Muscle layer of colon (tissue), 2 donors: ENCODE measurements at regions not wholly inside any gene's neighbourhood (a gene's known extent, or its start where the extent isn't known, plus 50 kb on each side); places are given as distances from the start of the nearest gene placed in this dataset.

Source experiments
- H3K27ac ChIP-seq: one replicate; pipeline ENCODE4 v1.7.0; 2013; ENCODE audit warnings: low read depth, mild to moderate bottlenecking, low read length, moderate library complexity
- H3K27me3 ChIP-seq, 2 donors: one replicate each; pipeline ENCODE4 v1.7.0; 2013; ENCODE audit warnings: low read length in 2 of 2, mild to moderate bottlenecking in 2 of 2; ENCODE audit not compliant: insufficient read depth in 2 of 2, control insufficient read depth in 1 of 2
- H3K36me3 ChIP-seq: one replicate; pipeline ENCODE4 v1.7.0; 2013; ENCODE audit warnings: mild to moderate bottlenecking, low read length; ENCODE audit not compliant: insufficient read depth
- H3K4me1 ChIP-seq: one replicate; pipeline ENCODE4 v1.7.0; 2013; ENCODE audit warnings: mild to moderate bottlenecking, low read length; ENCODE audit not compliant: insufficient read depth
- H3K4me3 ChIP-seq, 2 donors: one replicate each; pipeline ENCODE4 v1.7.0; 2013; ENCODE audit warnings: low read length in 2 of 2, low read depth in 1 of 2, mild to moderate bottlenecking in 1 of 2, moderate library complexity in 1 of 2
- H3K9ac ChIP-seq: one replicate; pipeline ENCODE4 v1.7.0; 2013; ENCODE audit warnings: low read length
- H3K9me3 ChIP-seq: one replicate; pipeline ENCODE4 v1.7.0; 2013; ENCODE audit warnings: mild to moderate bottlenecking, low read length
- donor health status: abdominal sarcoma.
- donor health status: Adenocarcinoma of cecum.

DNA sequence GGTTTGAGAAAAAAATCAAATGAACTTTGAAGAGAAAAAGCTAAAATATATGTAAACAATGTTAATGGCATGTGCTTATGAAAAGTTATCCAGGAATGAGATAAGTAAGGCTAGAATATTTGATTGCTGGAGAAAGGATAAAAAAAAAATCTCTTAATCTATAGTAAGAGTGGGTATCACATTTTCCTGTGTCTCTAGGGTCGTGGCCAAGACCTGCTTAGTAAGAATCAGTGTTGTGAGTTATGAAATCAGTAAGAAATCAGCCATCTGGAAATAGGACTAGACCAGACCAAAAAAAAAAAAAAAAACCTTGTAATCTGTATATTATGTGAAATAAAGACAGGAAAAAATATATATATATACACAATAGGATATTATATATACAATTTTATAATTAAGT, 1153.9 kb downstream of the CDH11 start:
- H3K4me3 ChIP-seq = no peak overlapping the region
- H3K9me3 ChIP-seq = no peaks in the 10 kb centered on the region
- no peaks in the 10 kb centered on the region for H3K4me1 ChIP-seq
- no peaks in the 10 kb centered on the region for H3K36me3 ChIP-seq
- no peak overlapping the region for H3K9ac ChIP-seq
- H3K27ac ChIP-seq = no peak overlapping the region
- no peaks in the 10 kb centered on the region for H3K27me3 ChIP-seq

DNA sequence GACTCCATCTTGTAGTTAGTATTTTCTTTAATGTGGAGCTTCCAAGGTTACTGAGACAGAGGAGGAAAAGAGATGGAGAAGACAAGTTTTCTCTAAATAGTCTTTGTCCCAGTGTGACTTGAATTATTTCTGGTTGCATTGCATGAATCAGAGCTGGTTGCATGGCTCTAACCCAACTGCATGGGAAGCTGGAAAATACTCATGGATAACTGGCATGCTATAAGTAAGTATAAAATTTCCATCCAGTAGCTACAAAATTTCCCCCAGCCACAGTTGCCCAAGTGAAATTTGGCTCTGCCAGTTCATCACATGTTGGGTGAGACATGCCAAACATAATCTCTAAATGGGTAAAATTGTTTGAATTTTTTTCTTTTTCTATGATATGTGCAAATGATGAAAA, 1161.5 kb downstream of the CDH11 start:
- Histone ChIP-seq H3K4me1 (no peaks in the 10 kb centered on the region), H3K27me3 (no peaks in the 10 kb centered on the region), H3K27ac (no peak overlapping the region), H3K9me3 (no peaks in the 10 kb centered on the region), H3K9ac (no peak overlapping the region), H3K36me3 (no peaks in the 10 kb centered on the region), H3K4me3 (no peak overlapping the region)

DNA sequence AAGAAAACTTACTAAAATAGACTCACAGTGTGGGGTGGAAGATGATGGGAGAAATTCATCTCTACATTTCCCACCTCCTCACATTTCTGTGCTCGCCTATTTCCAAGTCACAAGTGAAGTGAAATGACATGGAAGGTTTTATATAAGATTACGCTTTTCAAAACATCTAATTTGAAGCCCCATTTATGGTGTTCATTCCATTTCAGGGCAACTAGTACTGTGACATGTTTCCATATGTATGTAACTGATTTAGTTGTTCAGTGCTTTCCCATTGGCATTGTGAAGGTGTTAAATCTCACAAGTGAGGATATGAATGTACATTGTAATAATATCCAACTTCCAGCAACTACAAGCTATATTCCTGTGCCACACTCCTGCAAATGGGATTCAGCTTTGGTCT, 1174.8 kb downstream of the CDH11 start:
- Histone ChIP-seq H3K4me1 (no peaks in the 10 kb centered on the region), H3K27me3 (no peaks in the 10 kb centered on the region), H3K36me3 (no peaks in the 10 kb centered on the region), H3K4me3 (no peak overlapping the region), H3K9ac (no peak overlapping the region), H3K27ac (no peak overlapping the region), H3K9me3 (no peaks in the 10 kb centered on the region)

DNA sequence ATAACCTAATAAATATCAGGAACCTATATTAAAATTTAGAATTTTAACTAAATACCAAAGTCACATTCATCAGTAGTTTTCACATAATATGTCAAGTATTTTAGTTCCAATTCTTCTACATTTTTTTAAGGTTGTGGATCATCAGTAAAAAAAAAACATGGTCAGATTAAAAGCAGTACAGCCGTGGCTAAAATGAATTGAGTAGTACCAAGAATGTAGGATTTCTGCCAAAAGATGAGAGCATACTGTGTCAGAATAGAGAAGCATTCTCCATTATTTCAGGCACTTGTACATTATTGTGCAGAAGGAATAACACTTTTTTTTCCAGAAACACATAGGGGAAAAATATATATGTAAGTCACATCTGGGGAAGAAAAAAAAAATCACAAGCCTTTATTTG, 1176.1 kb downstream of the CDH11 start:
- no peak overlapping the region for H3K9ac ChIP-seq
- H3K4me1 ChIP-seq = no peaks in the 10 kb centered on the region
- no peak overlapping the region for H3K4me3 ChIP-seq
- no peaks in the 10 kb centered on the region for H3K27me3 ChIP-seq
- no peaks in the 10 kb centered on the region for H3K36me3 ChIP-seq
- no peak overlapping the region for H3K27ac ChIP-seq
- H3K9me3 ChIP-seq = no peaks in the 10 kb centered on the region

DNA sequence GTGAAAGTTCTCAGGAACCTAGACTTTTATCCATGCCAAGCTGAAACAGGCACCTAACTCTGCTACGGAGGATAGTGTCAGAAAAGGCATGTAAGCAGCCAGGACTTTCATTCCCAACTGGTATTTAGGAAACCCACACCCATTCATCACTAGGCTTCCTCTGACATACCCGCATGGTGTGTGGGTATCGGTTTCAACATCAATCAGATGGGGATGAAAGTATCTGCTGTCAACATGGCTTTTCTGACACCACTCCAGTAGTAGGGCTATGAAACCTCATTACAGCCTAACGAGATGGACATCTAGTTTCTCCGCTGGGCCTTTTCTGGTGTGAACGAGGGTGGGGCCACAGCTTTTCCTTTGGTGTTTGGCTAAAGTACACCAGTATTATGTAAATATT, 1178.3 kb downstream of the CDH11 start:
- Histone ChIP-seq H3K36me3 (no peaks in the 10 kb centered on the region), H3K27ac (no peak overlapping the region), H3K9ac (no peak overlapping the region), H3K4me3 (no peak overlapping the region), H3K9me3 (no peaks in the 10 kb centered on the region), H3K27me3 (no peaks in the 10 kb centered on the region), H3K4me1 (no peaks in the 10 kb centered on the region)

DNA sequence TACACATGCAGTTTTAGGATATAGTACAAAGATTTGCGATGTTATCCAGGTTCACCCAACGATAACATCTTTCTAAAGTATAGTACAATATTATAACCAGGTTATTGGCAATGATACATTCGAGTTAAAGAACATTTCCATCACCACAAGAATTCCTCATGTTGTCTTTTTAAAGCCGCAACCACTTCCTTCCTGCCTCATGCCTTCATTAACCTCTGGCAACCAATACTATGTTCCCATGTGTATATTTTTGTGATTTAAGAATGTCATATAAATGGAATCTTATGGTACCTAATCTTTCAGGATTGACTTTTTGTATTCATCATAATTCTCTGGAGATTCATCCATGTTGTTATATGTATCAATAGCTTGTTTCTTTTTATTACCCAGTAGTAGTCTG, 1183.2 kb downstream of the CDH11 start:
- Histone ChIP-seq H3K9me3 (no peaks in the 10 kb centered on the region), H3K9ac (no peak overlapping the region), H3K27ac (no peak overlapping the region), H3K4me1 (no peaks in the 10 kb centered on the region), H3K4me3 (no peak overlapping the region), H3K36me3 (no peaks in the 10 kb centered on the region), H3K27me3 (no peaks in the 10 kb centered on the region)

DNA sequence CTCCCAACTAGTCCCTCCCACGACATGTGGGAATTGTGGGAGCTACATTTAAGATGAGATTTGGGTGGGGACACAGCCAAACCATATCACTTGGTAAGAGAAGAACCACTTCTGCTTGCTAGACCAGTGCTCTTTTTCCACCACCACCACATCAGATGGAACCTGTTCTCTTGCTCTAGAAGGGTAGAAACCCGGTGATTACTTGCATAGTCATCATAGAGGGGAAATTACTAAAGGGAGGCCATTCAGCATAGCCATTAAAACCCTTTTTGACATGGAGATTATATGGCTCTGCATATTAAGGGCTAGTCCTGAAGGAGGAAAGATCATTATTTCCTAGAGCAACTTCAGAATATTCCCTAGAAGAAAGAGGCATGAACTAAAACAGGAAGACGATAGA, 1188.0 kb downstream of the CDH11 start:
- no peak overlapping the region for H3K4me3 ChIP-seq
- H3K27me3 ChIP-seq = no peaks in the 10 kb centered on the region
- peaks cover 5% of the 10 kb centered on the region for H3K9me3 ChIP-seq
- H3K4me1 ChIP-seq = no peaks in the 10 kb centered on the region
- H3K36me3 ChIP-seq = no peaks in the 10 kb centered on the region
- H3K9ac ChIP-seq = no peak overlapping the region
- H3K27ac ChIP-seq = no peak overlapping the region

DNA sequence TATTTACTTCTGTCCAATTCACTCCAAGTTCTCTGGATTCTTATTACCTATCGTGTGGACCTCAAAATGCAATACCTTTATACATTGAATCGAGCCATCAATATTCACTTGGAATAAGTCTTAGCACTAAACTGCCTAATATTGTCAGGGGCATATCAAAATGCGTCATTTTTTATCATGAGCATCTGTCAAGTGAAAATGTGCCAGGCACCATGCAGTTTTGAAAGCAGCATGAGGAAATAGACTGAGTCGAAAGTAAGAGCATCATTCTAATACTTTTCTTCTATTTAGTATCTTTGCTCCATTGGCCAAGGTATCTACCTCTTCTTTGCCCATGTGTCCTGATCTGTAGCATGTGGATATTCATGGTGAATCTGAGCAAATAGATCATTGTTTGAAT, 1193.4 kb downstream of the CDH11 start:
- H3K36me3 ChIP-seq = no peaks in the 10 kb centered on the region
- H3K9ac ChIP-seq = no peak overlapping the region
- H3K27ac ChIP-seq = no peak overlapping the region
- H3K4me1 ChIP-seq = no peaks in the 10 kb centered on the region
- peaks cover 5% of the 10 kb centered on the region for H3K9me3 ChIP-seq
- no peaks in the 10 kb centered on the region for H3K27me3 ChIP-seq
- no peak overlapping the region for H3K4me3 ChIP-seq

DNA sequence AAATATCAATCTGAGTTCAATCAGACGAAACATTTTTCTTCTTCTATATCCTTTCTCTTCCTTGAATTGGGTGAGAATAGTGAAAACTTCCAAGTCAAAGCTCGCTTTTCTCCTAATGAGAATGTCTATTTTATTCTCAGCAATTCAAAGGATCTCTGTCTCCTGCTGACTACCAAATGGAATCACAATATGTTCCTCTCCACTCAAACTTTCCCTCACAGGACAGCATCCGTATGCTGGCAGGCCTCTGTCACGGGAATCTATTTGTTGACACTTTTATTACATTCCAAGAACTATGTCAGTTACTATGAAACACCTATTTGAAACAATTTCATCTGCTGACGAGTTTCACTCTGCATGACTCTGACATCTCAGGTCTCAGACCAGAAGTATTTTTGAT, 1196.6 kb downstream of the CDH11 start:
- no peak overlapping the region for H3K9ac ChIP-seq

DNA sequence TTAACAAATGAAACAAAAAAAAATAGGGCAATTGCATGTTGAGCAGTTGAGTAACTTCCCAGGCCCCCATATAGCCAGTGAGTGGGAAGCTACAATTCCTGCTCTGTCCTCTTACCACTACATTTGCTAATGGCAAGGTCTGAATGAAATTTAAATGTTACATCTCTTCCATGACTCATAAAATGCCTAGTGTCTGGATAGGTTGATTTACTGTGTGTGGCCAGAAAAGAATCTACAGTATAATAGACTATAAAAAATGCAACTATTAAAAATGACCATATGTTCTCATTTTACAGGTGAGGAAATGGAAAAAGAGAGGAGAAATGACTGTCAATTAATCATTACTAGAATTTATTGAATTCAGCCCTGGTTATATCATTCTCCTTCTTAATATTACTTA, 1199.3 kb downstream of the CDH11 start:
- no peak overlapping the region for H3K4me3 ChIP-seq
- no peak overlapping the region for H3K9ac ChIP-seq
- H3K27ac ChIP-seq = no peak overlapping the region
- no peaks in the 10 kb centered on the region for H3K9me3 ChIP-seq
- H3K36me3 ChIP-seq = no peaks in the 10 kb centered on the region
- no peaks in the 10 kb centered on the region for H3K4me1 ChIP-seq
- H3K27me3 ChIP-seq = no peaks in the 10 kb centered on the region

More for the DNA sequence above, 1196.6 kb downstream of the CDH11 start:
- Histone ChIP-seq H3K36me3 (no peaks in the 10 kb centered on the region), H3K4me3 (no peak overlapping the region), H3K9me3 (no peaks in the 10 kb centered on the region), H3K4me1 (no peaks in the 10 kb centered on the region), H3K27me3 (no peaks in the 10 kb centered on the region), H3K27ac (no peak overlapping the region)

DNA sequence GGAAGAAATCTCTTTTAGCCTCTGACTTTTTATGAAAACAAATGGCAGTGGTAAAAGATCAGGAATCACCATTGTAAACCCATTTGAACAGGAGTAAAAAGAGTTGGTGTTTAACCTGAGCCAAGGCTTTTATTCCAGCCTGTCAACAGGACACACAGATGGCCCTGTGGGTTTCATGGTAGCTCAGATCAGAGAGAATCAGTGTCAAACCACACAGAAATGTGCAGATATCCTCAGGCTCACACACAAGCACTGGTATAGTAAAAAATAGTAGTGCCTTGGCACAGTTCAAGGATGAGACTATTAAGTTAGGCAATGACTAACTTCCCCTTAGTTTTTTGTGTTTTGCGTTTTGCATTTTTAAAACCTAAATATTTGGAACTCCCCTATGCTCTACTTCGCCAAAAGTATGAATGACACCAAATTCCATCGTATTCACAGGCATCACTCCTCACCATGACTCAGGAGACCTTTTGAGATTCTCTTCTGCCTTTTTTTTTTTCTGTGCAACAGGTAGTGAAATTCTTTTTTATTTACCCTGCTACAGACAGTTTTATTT, 1200.0 kb downstream of the CDH11 start:
- Histone ChIP-seq H3K4me1 (no peaks in the 10 kb centered on the region), H3K9ac (no peak overlapping the region), H3K9me3 (no peaks in the 10 kb centered on the region), H3K4me3 (no peak overlapping the region), H3K36me3 (no peaks in the 10 kb centered on the region), H3K27me3 (no peaks in the 10 kb centered on the region), H3K27ac (no peak overlapping the region)

DNA sequence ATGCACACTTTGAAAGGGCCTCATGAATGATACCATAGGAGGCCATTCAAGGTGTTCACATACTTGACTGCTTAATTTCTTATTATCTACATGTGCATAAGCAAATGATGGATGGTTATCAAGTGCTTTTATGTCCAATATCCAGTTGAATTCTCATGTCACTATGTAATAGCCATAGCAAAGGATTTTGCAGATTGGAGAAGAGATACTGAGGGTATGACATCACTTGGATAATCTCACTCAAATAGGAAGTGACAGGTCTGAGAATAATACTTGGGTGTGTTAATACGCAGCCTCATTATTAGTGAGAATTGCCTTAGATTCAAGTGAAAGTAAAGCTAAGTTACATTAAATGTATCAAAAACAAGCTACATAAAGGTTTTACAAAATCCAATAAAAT, 1208.6 kb downstream of the CDH11 start:
- Histone ChIP-seq H3K4me1 (no peaks in the 10 kb centered on the region), H3K9me3 (no peaks in the 10 kb centered on the region), H3K36me3 (no peaks in the 10 kb centered on the region), H3K9ac (no peak overlapping the region), H3K27me3 (no peaks in the 10 kb centered on the region), H3K27ac (no peak overlapping the region), H3K4me3 (no peak overlapping the region)
